ENCODE measurements at regions not wholly inside any gene's neighbourhood (a gene's known extent, or its start where the extent isn't known, plus 50 kb on each side); places are given as distances from the start of the nearest gene placed in this dataset.

DNA sequence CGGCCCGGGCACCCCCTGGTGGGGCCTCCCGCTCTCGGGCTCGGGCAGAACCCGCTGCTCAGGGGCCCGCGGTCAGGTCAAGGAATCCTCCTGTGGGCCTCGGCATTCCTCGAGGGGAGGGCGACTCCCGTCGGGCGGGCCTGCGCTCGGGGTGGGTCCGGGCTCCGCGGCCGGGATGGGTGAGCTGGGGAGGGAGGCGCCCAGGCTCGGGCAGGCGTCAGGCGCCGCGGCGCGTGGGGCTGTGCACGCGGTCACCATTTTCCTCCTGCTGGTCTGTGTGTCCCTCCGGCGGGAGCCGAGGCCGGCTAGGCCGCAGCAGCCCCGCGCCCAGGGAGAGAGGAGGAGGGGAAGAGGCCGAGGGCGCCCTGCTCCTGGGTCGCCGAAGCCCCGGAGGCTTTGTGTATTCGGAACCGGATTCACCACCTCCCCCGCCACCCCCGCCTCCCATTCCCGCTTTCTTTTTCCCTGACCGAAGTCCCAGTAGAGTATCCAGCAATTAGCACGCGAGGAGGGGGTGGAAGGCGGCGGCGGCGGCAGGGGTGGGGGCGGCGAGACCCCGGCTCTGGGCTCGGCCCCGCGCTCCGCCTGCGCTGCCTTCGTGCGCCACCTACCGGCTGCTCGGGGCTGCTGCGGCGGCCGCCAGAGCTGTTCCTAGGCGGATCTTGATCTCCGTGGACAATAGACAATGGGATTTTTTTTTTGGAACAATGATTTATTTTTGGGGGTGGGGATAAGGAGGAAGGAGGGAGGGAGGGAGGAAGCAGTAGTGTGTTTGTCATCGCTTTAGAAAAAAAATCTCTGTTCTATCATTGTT is 99.0 kb upstream of the MAML3 start:
- TF ChIP-seq, protein P1, sequence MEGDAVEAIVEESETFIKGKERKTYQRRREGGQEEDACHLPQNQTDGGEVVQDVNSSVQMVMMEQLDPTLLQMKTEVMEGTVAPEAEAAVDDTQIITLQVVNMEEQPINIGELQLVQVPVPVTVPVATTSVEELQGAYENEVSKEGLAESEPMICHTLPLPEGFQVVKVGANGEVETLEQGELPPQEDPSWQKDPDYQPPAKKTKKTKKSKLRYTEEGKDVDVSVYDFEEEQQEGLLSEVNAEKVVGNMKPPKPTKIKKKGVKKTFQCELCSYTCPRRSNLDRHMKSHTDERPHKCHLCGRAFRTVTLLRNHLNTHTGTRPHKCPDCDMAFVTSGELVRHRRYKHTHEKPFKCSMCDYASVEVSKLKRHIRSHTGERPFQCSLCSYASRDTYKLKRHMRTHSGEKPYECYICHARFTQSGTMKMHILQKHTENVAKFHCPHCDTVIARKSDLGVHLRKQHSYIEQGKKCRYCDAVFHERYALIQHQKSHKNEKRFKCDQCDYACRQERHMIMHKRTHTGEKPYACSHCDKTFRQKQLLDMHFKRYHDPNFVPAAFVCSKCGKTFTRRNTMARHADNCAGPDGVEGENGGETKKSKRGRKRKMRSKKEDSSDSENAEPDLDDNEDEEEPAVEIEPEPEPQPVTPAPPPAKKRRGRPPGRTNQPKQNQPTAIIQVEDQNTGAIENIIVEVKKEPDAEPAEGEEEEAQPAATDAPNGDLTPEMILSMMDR (IDR thresholded peaks at IDR 0.05) = peak; percentile 94
- TF ChIP-seq EZH2 (IDR thresholded peaks at IDR 0.05; ENCODE audit: borderline replicate concordance, insufficient read depth, low read depth, low read length, poor library complexity, severe bottlenecking) = no peak

Measured in B cell (primary cell).